A673 (cell line): ENCODE measurements at regions not wholly inside any gene's neighbourhood (a gene's known extent, or its start where the extent isn't known, plus 50 kb on each side); places are given as distances from the start of the nearest gene placed in this dataset.

Experiments used
- CTCF ChIP-seq: fragments of 300-800, 200-600 bp; sonication (generic); conservative IDR thresholded peaks from 2 replicates; pipeline ENCODE4 v1.5.1; 2017; ENCODE audit warnings: low read depth, mild to moderate bottlenecking, antibody characterized with exemption, low read length, moderate library complexity, mixed read lengths
- EZH2 ChIP-seq: fragments of 200-600 bp; sonication (generic); IDR thresholded peaks from 2 replicates; pipeline ENCODE4 v1.6.1; 2017; ENCODE audit warnings: borderline replicate concordance, low read depth, mild to moderate bottlenecking, mixed read lengths, antibody characterized with exemption, low read length; ENCODE audit not compliant: poor library complexity, severe bottlenecking

- TF ChIP-seq CTCF (no peak), EZH2 (no peak)
Observed at GRCh38 chr14:97788364-97788763, 991.2 kb downstream of the VRK1 start.
